HG03108 (cell line): ENCODE measurements at regions not wholly inside any gene's neighbourhood (a gene's known extent, or its start where the extent isn't known, plus 50 kb on each side); places are given as distances from the start of the nearest gene placed in this dataset.

Source experiments
- ATAC-seq: cut with Tn5 transposase; IDR thresholded peaks from one replicate; pipeline ENCODE4 v1.9.1; 2021; ENCODE audit warnings: moderate library complexity; ENCODE audit not compliant: unreplicated experiment

GRCh38 chr5:13569090-13569715, 375.3 kb downstream of the DNAH5 start:
- ATAC-seq = no peak

GRCh38 chr5:13567819-13568218, 376.7 kb downstream of the DNAH5 start:
- no peak for ATAC-seq

GRCh38 chr5:13566871-13567339, 377.6 kb downstream of the DNAH5 start:
- no peak for ATAC-seq

- ATAC-seq = no peak
Observed at GRCh38 chr5:13558408-13558807, 386.1 kb downstream of the DNAH5 start.

- ATAC-seq = no peak
Observed at GRCh38 chr5:13553896-13554295, 390.6 kb downstream of the DNAH5 start.

- no peak for ATAC-seq
Observed at GRCh38 chr5:13552361-13552760, 392.1 kb downstream of the DNAH5 start.

- ATAC-seq = no peak
Observed at GRCh38 chr5:13551645-13552044, 392.8 kb downstream of the DNAH5 start.

GRCh38 chr5:13540168-13540750, 404.2 kb downstream of the DNAH5 start:
- no peak for ATAC-seq

GRCh38 chr5:13536933-13537332, 407.6 kb downstream of the DNAH5 start:
- no peak for ATAC-seq

GRCh38 chr5:13533833-13534232, 410.7 kb downstream of the DNAH5 start:
- ATAC-seq = no peak

- no peak for ATAC-seq
Observed at GRCh38 chr5:13529300-13529699, 415.2 kb downstream of the DNAH5 start.

- ATAC-seq = no peak
Observed at GRCh38 chr5:13524936-13525335, 419.6 kb downstream of the DNAH5 start.

GRCh38 chr5:13519131-13519530, 425.4 kb downstream of the DNAH5 start:
- ATAC-seq = no peak

- ATAC-seq = no peak
Observed at GRCh38 chr5:13516195-13516594, 428.3 kb downstream of the DNAH5 start.

GRCh38 chr5:13511442-13511841, 433.0 kb downstream of the DNAH5 start:
- ATAC-seq = no peak

- no peak for ATAC-seq
Observed at GRCh38 chr5:13510616-13511015, 433.9 kb downstream of the DNAH5 start.

GRCh38 chr5:13508559-13508958, 435.9 kb downstream of the DNAH5 start:
- no peak for ATAC-seq

- no peak for ATAC-seq
Observed at GRCh38 chr5:13505326-13505725, 439.2 kb downstream of the DNAH5 start.

GRCh38 chr5:13503017-13503416, 441.5 kb downstream of the DNAH5 start:
- ATAC-seq = no peak

- ATAC-seq = no peak
Observed at GRCh38 chr5:13501176-13501575, 443.3 kb downstream of the DNAH5 start.

- ATAC-seq = no peak
Observed at GRCh38 chr5:13498279-13498678, 446.2 kb downstream of the DNAH5 start.

- ATAC-seq = no peak
Observed at GRCh38 chr5:13488254-13488931, 456.1 kb downstream of the DNAH5 start.
